WTC11 (cell line): ENCODE measurements at regions not wholly inside any gene's neighbourhood (a gene's known extent, or its start where the extent isn't known, plus 50 kb on each side); places are given as distances from the start of the nearest gene placed in this dataset.

Source experiments
- ATAC-seq: fragments of 200-7000 bp; cut with Tn5 transposase; 2 replicates; pipeline ENCODE4 v1.10.0; 2021; ENCODE audit warnings: mild to moderate bottlenecking, moderate library complexity
- CTCF ChIA-PET: fragments of 300-600 bp; sonication (Branson Sonifier 250); formaldehyde crosslinking; loops from one replicate; lab custom pipeline; 2021; ENCODE audit warnings: antibody characterized with exemption; lab: Charles Lee
- POLR2A ChIA-PET: fragments of 350-600 bp; sonication (Branson Sonifier 250); formaldehyde crosslinking; loops from one replicate; lab custom pipeline; 2021; ENCODE audit warnings: antibody characterized with exemption; lab: Charles Lee
- DNase-seq: peaks from one replicate; pipeline ENCODE4 v3.0.0; 2021; ENCODE audit warnings: low spot score
- H3K27ac Mint-ChIP-seq: 2 replicates; pipeline ENCODE4 v1.8.0; 2021; ENCODE audit warnings: mixed read lengths
- H3K27me3 Mint-ChIP-seq: 2 replicates; pipeline ENCODE4 v1.8.0; 2021; ENCODE audit warnings: low read depth, mild to moderate bottlenecking, moderate library complexity, mixed read lengths
- H3K36me3 Mint-ChIP-seq: 2 replicates; pipeline ENCODE4 v1.8.0; 2021; ENCODE audit warnings: mixed read lengths
- H3K4me1 Mint-ChIP-seq: 2 replicates; pipeline ENCODE4 v1.8.0; 2022; ENCODE audit warnings: mixed read lengths
- H3K4me3 Mint-ChIP-seq: 2 replicates; pipeline ENCODE4 v1.8.0; 2021; ENCODE audit warnings: mild to moderate bottlenecking, moderate library complexity, mixed read lengths
- H3K9me3 Mint-ChIP-seq: 2 replicates; pipeline ENCODE4 v1.8.0; 2021; ENCODE audit warnings: mixed read lengths
- ATF6 ChIP-seq: sonication (generic); formaldehyde crosslinking; IDR thresholded peaks from 2 replicates; pipeline ENCODE4 v1.8.1; 2023; ENCODE audit warnings: mild to moderate bottlenecking, missing genetic modification reagents
- CREB1 ChIP-seq: sonication (generic); formaldehyde crosslinking; IDR thresholded peaks from 2 replicates; pipeline ENCODE4 v1.8.0; 2023; ENCODE audit warnings: mild to moderate bottlenecking, missing genetic modification reagents
- CREM ChIP-seq: sonication (generic); formaldehyde crosslinking; IDR thresholded peaks from 2 replicates; pipeline ENCODE4 v1.8.1; 2022; ENCODE audit warnings: mild to moderate bottlenecking, missing genetic modification reagents, moderate library complexity
- E2F1 ChIP-seq: sonication (generic); formaldehyde crosslinking; IDR thresholded peaks from 2 replicates; pipeline ENCODE4 v1.8.0; 2022; ENCODE audit warnings: mild to moderate bottlenecking, missing genetic modification reagents
- E2F4 ChIP-seq: sonication (generic); formaldehyde crosslinking; IDR thresholded peaks from 2 replicates; pipeline ENCODE4 v1.8.1; 2022; ENCODE audit warnings: low read depth, mild to moderate bottlenecking, moderate library complexity, missing genetic modification reagents, borderline replicate concordance
- ELF4 ChIP-seq: sonication (generic); formaldehyde crosslinking; IDR thresholded peaks from 2 replicates; pipeline ENCODE4 v1.8.1; 2022; ENCODE audit warnings: low read depth, mild to moderate bottlenecking, moderate library complexity, missing genetic modification reagents
- EMX1 ChIP-seq: fragments of 250-450 bp; sonication (Bioruptor Pico); IDR thresholded peaks from 2 replicates; pipeline ENCODE4 v1.8.0; 2021; ENCODE audit warnings: mild to moderate bottlenecking
- ERG ChIP-seq: fragments of 250-450 bp; sonication (Bioruptor Pico); IDR thresholded peaks from 2 replicates; pipeline ENCODE4 v1.8.0; 2021; ENCODE audit warnings: mild to moderate bottlenecking
- FOXP1 ChIP-seq: sonication (generic); formaldehyde crosslinking; IDR thresholded peaks from 2 replicates; pipeline ENCODE4 v1.8.0; 2022; ENCODE audit warnings: missing genetic modification reagents, mild to moderate bottlenecking, moderate library complexity, borderline replicate concordance
- IRF1 ChIP-seq: sonication (generic); formaldehyde crosslinking; IDR thresholded peaks from 2 replicates; pipeline ENCODE4 v1.8.0; 2023; ENCODE audit warnings: missing genetic modification reagents
- JUN ChIP-seq: sonication (generic); formaldehyde crosslinking; IDR thresholded peaks from 2 replicates; pipeline ENCODE4 v1.8.0; 2023; ENCODE audit warnings: mild to moderate bottlenecking, missing genetic modification reagents
- KAT7 ChIP-seq: sonication (generic); formaldehyde crosslinking; IDR thresholded peaks from 2 replicates; pipeline ENCODE4 v1.8.1; 2023; ENCODE audit warnings: missing genetic modification reagents, mild to moderate bottlenecking, borderline replicate concordance
- MAX ChIP-seq: sonication (generic); formaldehyde crosslinking; IDR thresholded peaks from 2 replicates; pipeline ENCODE4 v1.8.0; 2022; ENCODE audit warnings: mild to moderate bottlenecking, missing genetic modification reagents
- MXD4 ChIP-seq: fragments of 250-450 bp; sonication (Bioruptor Pico); IDR thresholded peaks from 2 replicates; pipeline ENCODE4 v1.8.0; 2021; ENCODE audit warnings: mild to moderate bottlenecking, moderate library complexity, borderline replicate concordance
- NFE2L1 ChIP-seq: sonication (generic); formaldehyde crosslinking; IDR thresholded peaks from 2 replicates; pipeline ENCODE4 v1.8.1; 2023; ENCODE audit warnings: missing genetic modification reagents
- NR1H2 ChIP-seq: sonication (generic); formaldehyde crosslinking; IDR thresholded peaks from 2 replicates; pipeline ENCODE4 v1.9.0; 2021; ENCODE audit warnings: mild to moderate bottlenecking, moderate library complexity, missing genetic modification reagents
- NR2C2 ChIP-seq: sonication (generic); formaldehyde crosslinking; IDR thresholded peaks from 2 replicates; pipeline ENCODE4 v1.8.0; 2022; ENCODE audit warnings: mild to moderate bottlenecking, missing genetic modification reagents
- PRDM15 ChIP-seq: sonication (generic); formaldehyde crosslinking; IDR thresholded peaks from 2 replicates; pipeline ENCODE4 v1.8.0; 2022; ENCODE audit warnings: missing genetic modification reagents
- TEAD4 ChIP-seq: sonication (generic); formaldehyde crosslinking; IDR thresholded peaks from 2 replicates; pipeline ENCODE4 v1.8.0; 2022; ENCODE audit warnings: mild to moderate bottlenecking, missing genetic modification reagents
- TP53 ChIP-seq: sonication (generic); formaldehyde crosslinking; IDR thresholded peaks from 2 replicates; pipeline ENCODE4 v1.8.1; 2023; ENCODE audit warnings: mild to moderate bottlenecking, missing genetic modification reagents
- ZNF121 ChIP-seq: sonication (generic); formaldehyde crosslinking; IDR thresholded peaks from 2 replicates; pipeline ENCODE4 v1.8.0; 2023; ENCODE audit warnings: missing genetic modification reagents
- ZNF138 ChIP-seq: sonication (generic); formaldehyde crosslinking; conservative IDR thresholded peaks from 2 replicates; pipeline ENCODE4 v1.8.1; 2022; ENCODE audit warnings: mild to moderate bottlenecking, moderate library complexity, missing genetic modification reagents
- ZNF232 ChIP-seq: sonication (generic); formaldehyde crosslinking; IDR thresholded peaks from 2 replicates; pipeline ENCODE4 v1.8.0; 2022; ENCODE audit warnings: mild to moderate bottlenecking, missing genetic modification reagents
- ZNF416 ChIP-seq: fragments of 250-450 bp; sonication (Bioruptor Pico); IDR thresholded peaks from 2 replicates; pipeline ENCODE4 v1.9.0; 2021; ENCODE audit warnings: mild to moderate bottlenecking, inconsistent platforms
- ZNF423 ChIP-seq: fragments of 250-450 bp; sonication (Bioruptor Pico); IDR thresholded peaks from 2 replicates; pipeline ENCODE4 v2.1.2; 2022; ENCODE audit warnings: mild to moderate bottlenecking, moderate library complexity
- ZNF671 ChIP-seq: fragments of 250-450 bp; sonication (Bioruptor Pico); IDR thresholded peaks from 2 replicates; pipeline ENCODE4 v1.8.0; 2021; ENCODE audit warnings: mild to moderate bottlenecking

GRCh38 chr6:4403828-4404227 lies 268.5 kb upstream of the ECI2 start:
- Mint-ChIP-seq H3K27ac (no peak overlapping the region), H3K27me3 (peaks cover 22% of the 10 kb centered on the region), H3K9me3 (peaks cover 26% of the 10 kb centered on the region), H3K4me1 (peaks cover 36% of the 10 kb centered on the region), H3K4me3 (no peak overlapping the region), H3K36me3 (peaks cover 24% of the 10 kb centered on the region)
- ChIA-PET CTCF (interaction anchor here (1.1 kb wide), 1 partner anchor 8 kb away, joined by 4 read pairs; no protein-coding TSS in a partner anchor), POLR2A (no interaction called here)
- ATAC-seq (no peak), DNase-seq (no peak)
- no peak for TF ChIP-seq TEAD4 (CRISPR knock-in tag)
- TF ChIP-seq NFE2L1 (CRISPR knock-in tag), result no peak
- no peak for TF ChIP-seq E2F1 (CRISPR knock-in tag)
- TF ChIP-seq ZNF138, result no peak
- no peak for TF ChIP-seq ERG (CRISPR knock-in tag)
- no peak for TF ChIP-seq ELF4 (CRISPR knock-in tag)
- TF ChIP-seq EMX1 (CRISPR knock-in tag), result no peak
- no peak for TF ChIP-seq ZNF416
- TF ChIP-seq IRF1 (CRISPR knock-in tag), result no peak
- TF ChIP-seq ATF6, result no peak
- TF ChIP-seq CREB1 (CRISPR knock-in tag), result no peak
- no peak for TF ChIP-seq NR2C2 (CRISPR knock-in tag)
- TF ChIP-seq CREM (CRISPR knock-in tag), result no peak
- TF ChIP-seq NR1H2, result no peak
- no peak for TF ChIP-seq PRDM15
- no peak for TF ChIP-seq JUN
- TF ChIP-seq MXD4 (CRISPR knock-in tag), result no peak
- TF ChIP-seq ZNF423 (CRISPR knock-in tag), result no peak

GRCh38 chr6:4403023-4403752 lies 267.8 kb upstream of the ECI2 start:
- Mint-ChIP-seq H3K4me1 (peaks cover 33% of the 10 kb centered on the region), H3K4me3 (no peak overlapping the region), H3K27me3 (peaks cover 17% of the 10 kb centered on the region), H3K36me3 (peaks cover 18% of the 10 kb centered on the region), H3K27ac (no peak overlapping the region), H3K9me3 (peaks cover 20% of the 10 kb centered on the region)
- ATAC-seq (no peak), DNase-seq (no peak)
- CTCF ChIA-PET, result no interaction called here
- POLR2A ChIA-PET, result no interaction called here
- TF ChIP-seq JUN, result no peak
- no peak for TF ChIP-seq NFE2L1 (CRISPR knock-in tag)
- no peak for TF ChIP-seq NR1H2
- TF ChIP-seq FOXP1 (CRISPR knock-in tag), result no peak
- TF ChIP-seq E2F4 (CRISPR knock-in tag), result no peak
- TF ChIP-seq MAX (CRISPR knock-in tag), result no peak
- TF ChIP-seq ZNF121 (CRISPR knock-in tag), result no peak
- TF ChIP-seq ZNF671 (CRISPR knock-in tag), result no peak
- TF ChIP-seq KAT7 (CRISPR knock-in tag), result no peak
- no peak for TF ChIP-seq ZNF232 (CRISPR knock-in tag)
- TF ChIP-seq TP53 (CRISPR knock-in tag), result no peak
